Progenitor cell of endocrine pancreas (in vitro differentiated cells): ENCODE measurements at regions not wholly inside any gene's neighbourhood (a gene's known extent, or its start where the extent isn't known, plus 50 kb on each side); places are given as distances from the start of the nearest gene placed in this dataset.
"Not testable (repeated sequence)": the region's sequence is repeated elsewhere in the genome, so short reads cannot be mapped to it uniquely, and the experiment has no call there.

Source experiments
- DNase-seq: peaks from one replicate; pipeline ENCODE4 v3.0.0; 2021; ENCODE audit warnings: low spot score; ENCODE audit not compliant: unreplicated experiment
- H3K27ac Mint-ChIP-seq: 2 replicates; pipeline ENCODE4 v1.8.0; 2021; ENCODE audit warnings: mild to moderate bottlenecking, moderate library complexity, mixed read lengths
- H3K27me3 Mint-ChIP-seq: 2 replicates; pipeline ENCODE4 v1.8.0; 2021; ENCODE audit warnings: mixed read lengths
- H3K36me3 Mint-ChIP-seq: 2 replicates; pipeline ENCODE4 v1.8.0; 2022; ENCODE audit warnings: mixed read lengths; ENCODE audit not compliant: insufficient read depth
- H3K4me1 Mint-ChIP-seq: 2 replicates; pipeline ENCODE4 v1.8.0; 2021; ENCODE audit warnings: low read depth, mixed read lengths
- H3K4me3 Mint-ChIP-seq: 2 replicates; pipeline ENCODE4 v1.8.0; 2021; ENCODE audit warnings: low read depth, mild to moderate bottlenecking, moderate library complexity, mixed read lengths
- H3K9me3 Mint-ChIP-seq: 2 replicates; pipeline ENCODE4 v1.8.0; 2021; ENCODE audit warnings: low read depth, mixed read lengths
- TF ChIP-seq, protein P1 (sequence below): fragments of 200-600 bp; sonication (generic); IDR thresholded peaks from one replicate; pipeline ENCODE4 v1.5.0; 2021; ENCODE audit warnings: antibody characterized with exemption, mild to moderate bottlenecking; ENCODE audit not compliant: unreplicated experiment

DNA sequence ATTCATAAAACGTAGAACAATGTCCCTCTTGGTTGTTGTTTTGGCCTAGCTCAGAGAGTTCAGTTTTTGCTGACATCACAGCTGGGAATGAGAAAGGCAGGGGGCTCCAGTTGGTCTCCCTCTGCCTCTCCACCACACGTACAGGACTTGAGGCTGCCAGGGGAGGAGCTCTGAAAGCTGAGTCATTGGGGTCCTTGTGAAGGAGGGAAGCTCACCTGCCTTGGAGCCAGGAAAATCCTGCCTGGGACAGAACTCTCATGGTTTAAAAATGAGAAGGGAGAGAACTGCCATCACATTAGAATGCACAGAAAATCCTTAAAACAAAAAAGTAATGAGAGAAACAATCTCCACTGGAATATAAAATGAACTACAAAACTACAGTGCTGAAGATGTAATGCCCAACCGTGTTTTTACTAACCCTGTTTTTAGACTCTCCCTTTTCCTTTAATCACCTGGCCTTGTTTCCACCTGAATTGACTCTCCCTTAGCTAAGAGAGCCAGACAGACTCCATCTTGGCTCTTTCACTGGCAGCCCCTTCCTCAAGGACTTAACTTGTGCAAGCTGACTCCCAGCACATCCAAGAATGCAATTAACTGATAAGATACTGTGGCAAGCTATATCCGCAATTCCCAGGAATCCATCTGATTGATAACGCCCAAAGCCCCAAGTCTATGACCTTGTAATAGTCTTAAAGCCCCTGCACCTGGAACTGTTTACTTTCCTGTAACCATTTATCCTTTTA lies 58.6 kb upstream of the TARP start:
- DNase-seq, H3K9me3 Mint-ChIP-seq, H3K36me3 Mint-ChIP-seq, H3K4me3 Mint-ChIP-seq: not testable (repeated sequence)
- peaks cover 14% of the 10 kb centered on the region for H3K27me3 Mint-ChIP-seq
- H3K27ac Mint-ChIP-seq, result peak overlapping the region; percentile 64
- peaks cover 19% of the 10 kb centered on the region for H3K4me1 Mint-ChIP-seq

DNA sequence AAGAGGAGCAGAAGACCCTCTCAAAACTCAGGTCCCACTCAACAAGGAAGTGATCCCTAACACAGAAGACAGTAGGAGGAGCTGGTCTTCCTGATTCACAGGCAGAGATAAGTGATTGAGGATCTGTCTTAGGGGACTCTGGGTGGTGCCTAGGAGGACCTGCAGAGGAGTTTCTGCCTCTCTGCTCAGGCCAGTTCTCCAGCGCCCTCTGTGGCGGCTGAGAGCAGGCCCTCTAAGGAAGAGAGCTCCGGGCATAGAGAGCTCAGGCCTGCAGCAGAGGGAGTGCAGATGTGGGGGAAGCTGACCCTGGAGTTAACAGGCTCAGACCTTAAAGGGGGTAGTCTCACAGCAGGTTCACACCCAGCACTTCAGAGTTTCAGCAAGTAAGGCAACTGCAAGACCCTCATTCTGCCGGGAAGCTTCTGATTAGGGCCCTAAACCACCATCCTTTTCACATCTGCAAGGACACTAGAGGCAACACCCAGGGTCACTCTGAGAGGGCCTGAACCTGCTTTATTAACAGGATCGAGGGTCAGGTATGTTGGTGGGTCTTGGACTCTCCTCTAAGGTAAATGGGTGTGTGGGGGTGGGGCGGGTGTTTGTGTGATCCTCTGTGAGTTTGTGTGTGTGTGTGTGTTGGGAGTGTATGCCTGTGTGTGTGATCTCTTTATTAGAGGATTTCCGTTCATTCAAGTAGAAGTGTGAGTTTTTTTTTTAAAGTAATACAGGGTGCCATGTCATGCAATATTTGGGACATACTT lies 57.6 kb upstream of the TARP start:
- no peak overlapping the region for H3K4me3 Mint-ChIP-seq
- H3K36me3 Mint-ChIP-seq, result no peaks in the 10 kb centered on the region
- H3K27me3 Mint-ChIP-seq, result peaks cover 19% of the 10 kb centered on the region
- H3K27ac Mint-ChIP-seq, result no peak overlapping the region
- TF ChIP-seq, protein P1, sequence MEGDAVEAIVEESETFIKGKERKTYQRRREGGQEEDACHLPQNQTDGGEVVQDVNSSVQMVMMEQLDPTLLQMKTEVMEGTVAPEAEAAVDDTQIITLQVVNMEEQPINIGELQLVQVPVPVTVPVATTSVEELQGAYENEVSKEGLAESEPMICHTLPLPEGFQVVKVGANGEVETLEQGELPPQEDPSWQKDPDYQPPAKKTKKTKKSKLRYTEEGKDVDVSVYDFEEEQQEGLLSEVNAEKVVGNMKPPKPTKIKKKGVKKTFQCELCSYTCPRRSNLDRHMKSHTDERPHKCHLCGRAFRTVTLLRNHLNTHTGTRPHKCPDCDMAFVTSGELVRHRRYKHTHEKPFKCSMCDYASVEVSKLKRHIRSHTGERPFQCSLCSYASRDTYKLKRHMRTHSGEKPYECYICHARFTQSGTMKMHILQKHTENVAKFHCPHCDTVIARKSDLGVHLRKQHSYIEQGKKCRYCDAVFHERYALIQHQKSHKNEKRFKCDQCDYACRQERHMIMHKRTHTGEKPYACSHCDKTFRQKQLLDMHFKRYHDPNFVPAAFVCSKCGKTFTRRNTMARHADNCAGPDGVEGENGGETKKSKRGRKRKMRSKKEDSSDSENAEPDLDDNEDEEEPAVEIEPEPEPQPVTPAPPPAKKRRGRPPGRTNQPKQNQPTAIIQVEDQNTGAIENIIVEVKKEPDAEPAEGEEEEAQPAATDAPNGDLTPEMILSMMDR, result peak; percentile 23
- no peaks in the 10 kb centered on the region for H3K9me3 Mint-ChIP-seq
- DNase-seq, result no peak
- peaks cover 14% of the 10 kb centered on the region for H3K4me1 Mint-ChIP-seq

DNA sequence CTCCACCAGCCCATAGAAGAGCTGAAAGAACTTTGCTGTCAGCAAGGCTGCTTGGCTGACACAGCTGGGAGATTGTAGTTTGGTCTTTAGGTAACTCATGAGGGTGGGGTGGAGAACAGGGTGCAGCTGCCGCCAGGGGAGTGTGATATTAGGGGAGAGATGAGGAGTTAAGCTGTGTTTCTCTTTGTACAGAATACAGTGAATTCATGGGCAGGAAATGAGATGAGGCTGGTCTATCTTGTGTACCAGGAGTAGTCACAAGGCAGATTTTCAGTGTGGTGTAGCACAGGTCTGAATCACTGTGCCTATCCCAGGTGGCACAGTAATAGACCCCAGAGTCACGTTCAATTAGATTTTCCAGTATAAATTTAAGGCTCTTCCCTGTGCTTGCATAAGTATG lies 56.6 kb upstream of the TARP start:
- no peak overlapping the region for H3K4me3 Mint-ChIP-seq
- H3K4me1 Mint-ChIP-seq, result peaks cover 10% of the 10 kb centered on the region
- no peaks in the 10 kb centered on the region for H3K9me3 Mint-ChIP-seq
- H3K36me3 Mint-ChIP-seq, result no peaks in the 10 kb centered on the region
- DNase-seq, result no peak
- TF ChIP-seq, protein P1, result no peak
- H3K27me3 Mint-ChIP-seq, result peaks cover 23% of the 10 kb centered on the region
- no peak overlapping the region for H3K27ac Mint-ChIP-seq

DNA sequence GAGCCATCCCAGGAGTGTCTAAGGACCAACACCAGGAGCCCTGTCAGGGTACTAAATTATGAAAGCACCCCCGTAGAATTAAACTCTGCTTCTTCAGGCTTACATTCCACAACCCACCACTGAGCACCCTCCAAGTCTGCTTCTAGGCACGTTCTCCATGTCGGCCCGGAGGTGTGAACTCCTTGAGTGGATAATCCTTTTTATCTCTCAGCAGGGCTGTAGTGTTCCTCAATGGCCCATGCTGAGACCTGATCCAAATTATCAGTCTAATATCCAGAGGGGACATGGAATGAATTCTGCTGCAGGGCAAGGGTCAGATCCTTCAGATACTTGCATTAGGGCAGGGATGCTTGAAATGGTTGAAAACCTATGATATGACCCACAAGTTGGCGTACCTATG lies 55.9 kb upstream of the TARP start:
- TF ChIP-seq, protein P1, result no peak
- H3K4me3 Mint-ChIP-seq, result no peak overlapping the region
- no peak overlapping the region for H3K27ac Mint-ChIP-seq
- H3K9me3 Mint-ChIP-seq, result no peaks in the 10 kb centered on the region
- H3K27me3 Mint-ChIP-seq, result peaks cover 23% of the 10 kb centered on the region
- H3K4me1 Mint-ChIP-seq, result peaks cover 10% of the 10 kb centered on the region
- DNase-seq, result no peak
- H3K36me3 Mint-ChIP-seq, result no peaks in the 10 kb centered on the region

DNA sequence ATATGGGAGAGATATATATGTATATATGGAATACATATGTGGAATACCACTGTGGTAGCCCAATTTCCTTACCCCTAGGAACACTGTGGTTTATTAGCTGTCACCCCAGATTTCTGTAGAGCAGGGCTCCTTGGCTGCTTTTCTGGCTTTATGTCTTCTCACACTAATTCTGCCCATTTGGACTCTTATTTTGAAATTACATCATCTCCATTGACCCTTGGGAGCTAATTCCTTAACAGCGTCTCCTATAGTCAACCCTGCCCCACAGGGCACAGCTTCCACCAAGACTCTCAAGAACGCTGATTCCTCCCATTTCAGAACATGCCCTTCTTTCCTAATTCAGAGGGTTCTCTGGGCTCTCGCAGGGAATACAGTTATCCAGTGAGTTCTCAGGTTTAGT lies 55.4 kb upstream of the TARP start:
- TF ChIP-seq, protein P1, result no peak
- peaks cover 23% of the 10 kb centered on the region for H3K27me3 Mint-ChIP-seq
- H3K4me1 Mint-ChIP-seq, result peaks cover 10% of the 10 kb centered on the region
- no peak for DNase-seq
- H3K9me3 Mint-ChIP-seq, result no peaks in the 10 kb centered on the region
- H3K4me3 Mint-ChIP-seq, result no peak overlapping the region
- H3K27ac Mint-ChIP-seq, result no peak overlapping the region
- H3K36me3 Mint-ChIP-seq, result no peaks in the 10 kb centered on the region
